ENCODE measurements at regions not wholly inside any gene's neighbourhood (a gene's known extent, or its start where the extent isn't known, plus 50 kb on each side); places are given as distances from the start of the nearest gene placed in this dataset.

- no peak for DNase-seq (ENCODE audit: low read depth)
- no peak for TF ChIP-seq CTCF (IDR thresholded peaks at IDR 0.05; ENCODE audit: control insufficient read depth, extremely low read depth, insufficient read depth)
- H3K4me3 ChIP-seq (ENCODE audit: low read depth, low read length): no peak overlapping the region
These were observed 289.0 kb downstream of the RNF144A start for GRCh38 chr2:7206111-7206810.

DNA sequence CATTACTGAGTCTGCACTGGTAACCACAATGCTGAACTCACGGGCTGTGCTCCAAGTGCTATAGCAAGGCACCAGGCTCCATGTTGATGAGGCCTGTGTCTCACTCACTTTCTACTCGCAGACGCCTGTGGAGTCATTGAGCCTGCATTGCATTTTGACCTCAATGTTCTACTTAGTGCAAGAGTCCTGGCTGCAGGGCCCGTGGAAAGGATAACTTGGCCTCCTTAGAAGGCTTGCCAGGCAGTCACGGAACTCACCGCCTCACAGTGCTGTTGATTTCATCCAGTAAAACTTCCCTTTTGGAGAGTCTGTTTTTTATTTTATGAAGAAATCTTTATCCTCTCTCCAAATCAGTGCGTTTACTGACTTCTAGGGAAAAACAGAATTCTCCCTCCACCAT, 290.4 kb downstream of the RNF144A start:
- TF ChIP-seq CTCF (IDR thresholded peaks at IDR 0.05; ENCODE audit: control insufficient read depth, extremely low read depth, insufficient read depth): no peak
- no peak for DNase-seq (ENCODE audit: low read depth)
- no peak overlapping the region for H3K4me3 ChIP-seq (ENCODE audit: low read depth, low read length)

DNA sequence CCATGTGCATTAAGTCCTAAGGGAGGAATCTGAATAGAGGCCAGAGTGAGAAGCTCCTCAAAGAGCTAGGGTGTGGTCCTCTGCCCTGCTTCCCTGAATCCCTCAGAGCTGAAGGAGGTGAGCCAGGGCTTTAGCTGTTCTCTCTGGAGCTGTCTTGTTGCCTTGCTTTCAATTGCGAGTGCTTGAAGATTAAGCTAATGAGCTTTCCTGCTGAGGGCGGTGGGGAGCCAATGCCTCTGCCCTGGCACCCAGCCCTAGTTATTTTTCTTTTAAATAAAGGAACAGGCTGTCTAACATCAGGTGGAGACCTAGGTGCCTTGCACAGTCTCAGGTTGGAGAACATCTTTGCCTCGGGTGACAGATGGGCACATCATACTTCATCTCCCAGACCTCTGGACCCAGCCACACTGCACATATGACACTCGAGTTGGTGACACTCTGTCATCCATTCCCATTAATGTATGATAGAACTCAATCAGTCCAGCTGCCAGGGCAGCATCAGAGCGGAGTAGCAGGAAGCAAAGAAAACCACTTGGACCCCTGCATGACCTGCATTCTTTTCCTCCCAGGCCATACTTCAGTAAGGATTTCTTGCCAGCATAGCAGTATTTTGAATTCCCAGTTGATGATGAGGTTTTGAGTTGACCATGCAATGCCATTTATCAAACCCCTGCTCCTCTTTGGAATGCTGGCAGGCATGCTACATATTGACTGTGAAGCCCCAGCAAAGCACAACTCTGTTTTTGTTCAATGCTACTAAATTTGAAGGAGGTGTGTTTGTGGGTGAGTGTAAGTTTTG, 292.7 kb downstream of the RNF144A start:
- DNase-seq (ENCODE audit: low read depth): no peak
- H3K4me3 ChIP-seq (ENCODE audit: low read depth, low read length): no peak overlapping the region
- TF ChIP-seq CTCF (IDR thresholded peaks at IDR 0.05; ENCODE audit: control insufficient read depth, extremely low read depth, insufficient read depth): no peak

DNA sequence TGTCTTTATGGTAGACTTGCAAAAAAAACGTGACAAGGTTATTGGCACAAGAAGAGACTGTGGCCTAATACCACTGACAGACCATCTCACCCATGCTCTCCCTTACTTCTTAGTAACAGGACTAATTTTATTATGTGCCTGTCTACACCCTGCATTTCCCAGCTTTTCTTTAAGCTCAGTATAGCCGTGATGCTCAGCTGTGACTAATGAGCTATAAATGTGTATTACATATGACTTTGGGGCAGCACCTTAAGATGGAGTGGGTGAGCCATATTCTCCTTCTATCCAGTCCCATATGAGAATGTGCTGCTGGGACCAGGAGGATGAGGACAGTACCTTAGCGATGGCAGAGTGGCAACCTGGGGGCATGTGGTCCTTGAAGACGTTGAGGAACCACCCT, 293.5 kb downstream of the RNF144A start:
- no peak overlapping the region for H3K4me3 ChIP-seq (ENCODE audit: low read depth, low read length)
- TF ChIP-seq CTCF (IDR thresholded peaks at IDR 0.05; ENCODE audit: control insufficient read depth, extremely low read depth, insufficient read depth): no peak
- no peak for DNase-seq (ENCODE audit: low read depth)

GRCh38 chr2:7225848-7226247, 308.6 kb downstream of the RNF144A start:
- TF ChIP-seq CTCF (IDR thresholded peaks at IDR 0.05; ENCODE audit: control insufficient read depth, extremely low read depth, insufficient read depth): no peak
- H3K4me3 ChIP-seq (ENCODE audit: low read depth, low read length): no peak overlapping the region
- no peak for DNase-seq (ENCODE audit: low read depth)

- TF ChIP-seq CTCF (IDR thresholded peaks at IDR 0.05; ENCODE audit: control insufficient read depth, extremely low read depth, insufficient read depth): no peak
- no peak for DNase-seq (ENCODE audit: low read depth)
- H3K4me3 ChIP-seq (ENCODE audit: low read depth, low read length): no peak overlapping the region
These were observed 309.3 kb downstream of the RNF144A start for GRCh38 chr2:7226501-7226900.
